ENCODE measurements at regions not wholly inside any gene's neighbourhood (a gene's known extent, or its start where the extent isn't known, plus 50 kb on each side); places are given as distances from the start of the nearest gene placed in this dataset.

- DNase-seq, result no peak
These were observed 332.4 kb upstream of the ZNF507 start for GRCh38 chr19:32012886-32013631.

- no peak for DNase-seq
These were observed 328.0 kb upstream of the ZNF507 start for GRCh38 chr19:32017176-32017953.

DNA sequence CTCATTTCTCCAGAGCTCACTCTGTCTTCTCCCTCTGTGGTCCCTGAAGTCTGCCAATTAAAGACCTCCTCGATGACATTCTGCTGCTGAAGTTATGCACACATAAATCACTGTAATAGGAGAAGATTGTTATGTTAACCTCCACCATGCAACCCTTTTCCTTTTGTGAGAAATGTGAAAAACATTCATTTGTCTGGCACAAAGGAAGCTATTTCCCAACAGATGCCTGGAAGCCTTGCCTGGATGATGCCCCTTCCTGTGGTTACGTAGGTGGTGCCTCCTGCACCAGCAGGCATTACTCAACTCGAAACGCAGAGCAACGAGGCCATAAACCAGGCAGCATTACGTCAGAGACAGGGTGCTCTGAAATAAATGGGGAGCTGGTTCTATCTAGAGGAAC is 327.4 kb upstream of the ZNF507 start:
- no peak for DNase-seq

DNA sequence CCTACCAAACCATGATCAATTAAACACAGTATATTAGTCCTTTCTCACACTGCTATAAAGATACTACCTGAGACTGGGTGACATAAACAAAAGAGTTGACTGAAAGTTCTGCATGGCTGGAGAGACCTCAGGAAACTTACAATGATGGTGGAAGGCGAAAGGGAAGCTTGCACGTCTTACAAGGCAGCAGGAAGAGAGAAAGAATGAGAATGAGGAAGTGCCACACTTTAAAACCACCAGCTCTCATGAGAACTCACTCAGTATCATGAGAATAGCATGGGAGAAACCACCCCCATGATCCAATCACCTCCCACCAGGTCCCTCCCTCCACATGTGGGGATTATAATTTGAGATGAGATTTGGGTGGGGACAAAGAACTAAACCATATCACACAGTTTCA is 324.9 kb upstream of the ZNF507 start:
- DNase-seq, result no peak

DNA sequence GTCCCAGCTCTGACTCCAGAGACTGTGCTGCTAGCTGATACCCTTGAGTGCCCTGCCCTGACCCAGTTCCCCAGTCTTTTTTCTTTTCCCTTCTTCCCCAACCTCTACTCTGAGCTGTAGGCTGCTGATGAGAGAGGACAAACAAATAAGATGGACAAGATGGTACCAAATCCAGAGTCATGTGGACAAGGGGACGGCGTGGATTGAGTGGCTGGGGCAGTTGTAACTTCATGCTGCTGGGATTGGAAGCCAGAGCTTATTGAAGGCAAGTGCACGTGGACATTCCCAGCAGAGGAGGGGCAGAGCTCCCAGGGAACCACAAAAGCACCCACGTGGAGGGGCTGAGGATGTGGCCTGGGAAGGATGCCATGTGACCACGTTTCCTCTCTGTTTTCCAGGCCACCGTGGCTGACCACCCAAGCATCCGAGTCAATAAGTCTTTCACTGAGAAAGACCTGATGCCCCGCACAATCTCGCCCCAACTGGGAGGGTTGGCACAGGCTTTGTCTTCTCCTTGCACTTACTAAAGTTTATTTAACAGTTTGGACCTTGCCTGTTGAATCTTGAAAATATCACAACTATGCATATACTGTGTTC is 323.3 kb upstream of the ZNF507 start:
- no peak for DNase-seq

DNA sequence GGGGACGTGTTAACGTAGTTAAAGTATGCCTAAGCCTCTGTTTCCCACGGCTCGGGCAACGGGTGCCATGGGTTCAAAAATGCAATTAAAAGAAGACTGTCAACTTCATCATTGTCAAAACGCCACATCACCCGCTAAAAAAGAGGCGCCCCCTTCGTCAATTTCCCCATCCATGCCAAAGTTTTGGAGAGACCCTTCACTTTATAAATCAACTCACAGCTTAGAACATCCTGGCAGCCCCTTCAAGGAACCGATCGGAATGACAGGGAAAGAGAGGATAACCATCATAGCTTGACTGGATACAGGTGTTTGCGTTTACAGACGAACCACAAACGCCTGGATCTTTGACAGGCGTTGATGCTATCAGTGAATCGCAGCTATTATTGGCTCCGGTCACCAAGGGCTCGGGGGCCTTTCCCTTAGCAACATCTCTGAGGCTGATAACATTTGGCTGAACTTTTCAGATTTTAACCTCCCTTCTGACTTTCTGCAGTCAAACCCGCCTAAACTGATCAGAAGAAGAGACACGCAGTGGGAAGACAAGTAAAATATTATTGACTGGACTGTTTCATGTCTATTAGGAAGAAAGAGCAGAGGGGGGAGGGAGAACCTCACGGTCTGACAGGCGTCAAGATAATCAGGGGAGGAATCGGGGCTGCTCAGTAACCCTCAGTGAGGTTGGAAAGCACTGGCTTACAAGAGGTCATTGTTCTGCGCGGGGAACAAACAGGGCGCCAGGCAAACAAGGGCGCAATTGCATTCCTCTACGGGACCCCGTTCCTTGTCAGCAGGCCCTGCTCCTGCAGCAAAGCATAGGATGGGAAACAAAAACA is 322.5 kb upstream of the ZNF507 start:
- no peak for DNase-seq

- no peak for DNase-seq
These were observed 321.9 kb upstream of the ZNF507 start for GRCh38 chr19:32023564-32023832.

GRCh38 chr19:32029235-32029634 is 316.2 kb upstream of the ZNF507 start:
- DNase-seq, result no peak

- no peak for DNase-seq
These were observed 312.8 kb upstream of the ZNF507 start for GRCh38 chr19:32032561-32032960.

- DNase-seq, result no peak
These were observed 309.8 kb upstream of the ZNF507 start for GRCh38 chr19:32035626-32036025.

DNA sequence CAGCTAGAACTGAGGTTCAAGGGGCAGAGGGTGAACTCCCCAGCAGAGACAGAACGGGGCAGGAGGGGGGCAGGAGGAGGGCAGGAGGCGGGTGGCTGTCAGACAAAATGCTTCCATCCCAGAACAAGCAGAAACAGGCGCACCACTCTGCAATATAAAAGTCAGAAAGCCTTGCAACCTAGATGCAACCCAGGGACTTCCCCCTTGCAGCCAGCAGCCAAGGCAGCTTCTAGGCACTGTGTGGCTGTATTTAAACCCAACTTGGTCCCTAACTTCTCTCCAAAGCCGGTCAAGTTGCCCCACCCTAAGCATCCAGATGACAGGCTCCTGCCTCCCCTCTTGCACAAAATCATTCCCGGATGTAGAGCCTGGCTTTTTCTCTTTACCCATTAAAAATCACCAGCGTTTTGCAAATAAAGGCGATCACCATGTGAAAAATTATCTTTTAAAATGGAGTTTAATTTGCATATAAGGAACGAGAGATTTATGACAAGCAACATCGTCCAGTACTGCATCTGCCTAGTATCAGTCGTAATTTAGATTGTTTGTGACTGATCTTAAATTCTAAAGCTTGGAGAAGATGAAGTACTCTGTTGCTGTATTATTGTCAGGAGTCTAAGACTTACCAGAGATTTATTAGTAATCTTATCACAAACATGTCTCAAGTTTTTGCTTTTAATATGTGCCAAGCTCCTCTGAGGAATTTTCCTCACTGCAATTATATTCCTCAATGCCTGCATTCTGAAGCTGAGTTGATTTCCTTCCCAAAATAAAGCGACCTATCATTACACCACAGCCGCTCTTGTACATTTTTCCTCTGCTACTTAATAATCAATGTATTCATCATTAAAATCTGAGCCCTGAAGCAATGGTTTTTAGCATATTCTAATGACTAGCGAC is 307.1 kb upstream of the ZNF507 start:
- no peak for DNase-seq

GRCh38 chr19:32038961-32039360 is 306.4 kb upstream of the ZNF507 start:
- no peak for DNase-seq

DNA sequence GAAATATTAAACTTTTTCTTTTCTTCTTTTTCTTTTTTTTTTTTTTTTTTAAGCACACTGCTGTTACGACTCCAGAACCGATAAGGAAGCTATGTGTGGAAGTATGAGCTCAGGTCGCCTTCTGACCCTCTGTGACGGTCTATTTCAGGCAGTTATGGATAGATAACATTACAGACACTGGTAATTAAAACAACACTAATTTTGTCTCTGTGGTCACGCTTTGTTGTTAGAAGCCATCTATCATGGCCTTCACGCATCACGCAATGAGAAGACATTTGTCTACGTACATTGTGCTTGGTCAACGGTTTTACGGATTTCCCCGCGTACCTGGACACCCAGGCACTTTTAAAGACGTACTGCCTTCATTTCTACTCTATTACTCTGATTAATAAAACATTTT is 306.0 kb upstream of the ZNF507 start:
- DNase-seq, result no peak

GRCh38 chr19:32040236-32040635 is 305.2 kb upstream of the ZNF507 start:
- DNase-seq, result no peak

DNA sequence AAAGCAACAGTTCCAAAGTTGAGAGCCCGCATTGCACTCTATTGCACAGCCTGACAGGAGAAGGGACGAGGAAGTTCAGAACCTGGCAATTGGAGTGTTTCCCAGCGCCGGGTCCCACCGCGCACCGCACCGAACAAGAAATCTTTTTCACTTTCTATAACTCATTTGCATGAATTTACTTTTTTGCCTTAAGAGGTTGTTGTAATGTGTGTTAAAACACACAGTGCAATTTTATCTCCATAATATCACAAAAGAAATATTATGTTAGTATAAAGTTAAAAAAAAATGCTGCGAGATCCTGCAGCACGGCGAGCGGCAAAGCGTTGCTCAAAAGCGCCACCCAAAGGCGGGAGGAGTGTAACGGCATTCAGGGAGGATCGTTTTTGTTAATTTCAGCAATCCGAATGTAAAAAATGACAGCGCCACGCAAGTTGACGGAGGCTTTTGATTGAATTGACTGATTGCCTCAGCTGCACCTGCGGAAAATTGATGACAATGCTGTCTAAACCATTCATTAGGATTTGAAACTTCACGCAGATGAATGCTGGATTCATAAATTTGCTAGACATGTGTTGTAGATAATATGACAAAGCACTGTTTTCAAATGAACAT is 303.6 kb upstream of the ZNF507 start:
- DNase-seq, result no peak

GRCh38 chr19:32047788-32048187 is 297.6 kb upstream of the ZNF507 start:
- no peak for DNase-seq

- DNase-seq, result no peak
These were observed 292.0 kb upstream of the ZNF507 start for GRCh38 chr19:32053376-32053775.

GRCh38 chr19:32053861-32054260 is 291.5 kb upstream of the ZNF507 start:
- DNase-seq, result no peak

DNA sequence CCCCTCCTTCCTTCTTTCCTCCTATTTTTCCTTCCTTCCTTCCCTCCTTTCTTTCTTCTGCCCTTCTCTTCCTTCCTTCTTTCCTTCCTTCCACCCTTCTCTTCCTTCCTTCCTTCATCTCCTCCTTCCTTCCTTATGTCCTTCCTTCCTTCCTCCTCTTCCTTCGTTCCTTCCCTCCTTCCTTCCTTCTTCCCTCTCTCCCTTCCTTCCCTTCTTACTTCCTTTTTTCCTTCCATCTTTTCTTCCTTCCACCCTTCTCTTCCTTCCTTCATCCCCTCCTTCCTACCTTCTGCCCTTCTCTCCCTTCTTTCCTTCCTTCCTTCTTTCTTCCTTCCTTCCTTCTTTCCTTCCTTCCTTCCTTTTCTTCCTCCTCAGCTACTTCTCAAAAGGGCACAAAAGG is 287.3 kb upstream of the ZNF507 start:
- no peak for DNase-seq

DNA sequence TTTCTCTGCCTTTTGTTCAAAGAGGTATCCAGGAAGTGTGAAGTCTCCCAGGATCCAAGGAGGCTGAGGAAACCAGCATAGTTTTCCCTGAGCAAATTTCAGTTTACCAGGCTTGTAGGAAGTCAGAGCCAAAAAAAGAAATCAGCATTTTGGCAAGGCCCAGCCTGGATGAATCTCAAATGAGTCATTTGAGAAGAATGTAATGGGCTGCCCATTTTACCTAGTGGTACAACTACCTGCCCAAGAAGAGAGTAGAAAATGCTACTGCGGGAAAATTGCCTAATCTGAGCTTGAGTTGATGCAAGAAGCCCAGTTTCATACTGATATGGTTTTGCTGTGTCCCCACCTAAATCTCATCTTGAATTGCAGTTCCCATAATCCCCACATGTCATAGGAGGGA is 284.1 kb upstream of the ZNF507 start:
- no peak for DNase-seq

DNA sequence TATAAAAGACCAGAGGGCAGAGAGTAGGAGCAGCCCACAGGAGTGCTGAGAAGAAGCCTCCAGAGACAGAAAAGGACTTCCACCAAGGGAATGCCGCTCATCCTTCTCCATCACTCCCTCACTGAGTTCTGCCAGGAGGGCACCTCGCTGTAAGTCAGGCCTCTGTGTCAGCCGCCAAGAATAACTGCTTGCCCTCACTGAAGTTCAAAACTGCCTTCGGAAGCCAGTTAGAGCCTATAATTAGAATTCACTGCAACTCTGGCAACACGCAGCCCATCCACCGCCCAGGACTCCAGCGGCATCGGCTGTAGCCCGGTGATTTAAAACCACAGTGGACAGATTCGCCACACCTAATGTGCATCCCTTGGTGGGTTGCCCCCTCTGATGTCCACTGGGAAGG is 281.8 kb upstream of the ZNF507 start:
- DNase-seq, result no peak

DNA sequence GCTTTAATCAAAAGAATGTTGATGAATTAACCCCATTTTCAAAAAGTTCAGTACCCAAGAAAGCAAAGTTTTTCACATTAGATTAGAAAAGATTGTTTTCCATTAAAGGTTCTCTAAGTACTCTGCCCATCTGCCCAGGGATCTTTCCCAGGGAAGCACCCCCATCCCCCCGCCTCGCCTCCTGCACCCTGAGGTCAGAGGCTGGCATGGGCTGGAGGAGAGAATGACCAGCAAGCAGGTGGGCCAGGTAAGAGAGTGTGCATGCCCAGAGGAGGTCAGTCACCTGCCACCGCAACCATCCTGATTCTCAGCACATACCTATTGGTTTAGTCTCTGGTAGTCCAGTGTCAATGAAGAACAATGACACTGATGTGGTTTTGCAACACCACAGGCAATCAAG is 279.4 kb upstream of the ZNF507 start:
- no peak for DNase-seq
